ENCODE measurements at regions not wholly inside any gene's neighbourhood (a gene's known extent, or its start where the extent isn't known, plus 50 kb on each side); places are given as distances from the start of the nearest gene placed in this dataset.

- Histone ChIP-seq H3K9ac (ENCODE audit: insufficient read depth, low read depth, low read length) (no peak overlapping the region), H3K27ac (ENCODE audit: extremely low read length, insufficient read depth, low read length) (no peak overlapping the region), H3K9me3 (ENCODE audit: low read length) (no peaks in the 10 kb centered on the region), H2AFZ (ENCODE audit: low read length) (no peak overlapping the region), H3K4me3 (replicated peaks in 1 of 3; ENCODE audit: insufficient read depth in 1 of 3, low read depth in 2 of 3, low read length in 3 of 3) (no peak overlapping the region), H3K79me2 (ENCODE audit: insufficient read depth, low read length) (no peaks in the 10 kb centered on the region), H3K4me1 (ENCODE audit: insufficient read depth, low read length) (no peaks in the 10 kb centered on the region), H3K4me2 (ENCODE audit: low read depth, low read length) (no peak overlapping the region), H3K36me3 (replicated peaks in 1 of 2; ENCODE audit: control insufficient read depth in 1 of 2, insufficient read depth in 2 of 2, low read length in 2 of 2) (no peaks in the 10 kb centered on the region), H3K27me3 (ENCODE audit: control insufficient read depth in 1 of 2, insufficient read depth in 2 of 2, low read length in 2 of 2) (no peaks in the 10 kb centered on the region), H4K20me1 (ENCODE audit: insufficient read depth, low read length) (no peaks in the 10 kb centered on the region)
- in situ Hi-C loops (cut with HindIII; ENCODE audit: extremely low pct_ligation_motif_present, low pct_unique_long_range_greater_than_20kb), result no loop called here
- no peak for FAIRE-seq
- ATAC-seq, result no peak
- BruUV-seq (replicated peaks), result no TSS peak
- CTCF ChIA-PET (ENCODE audit: low intra/inter-chr PET ratio, low total read pairs), result no interaction called here
- POLR2A ChIA-PET, result no interaction called here
- TF ChIP-seq ZNF12 (CRISPR knock-in tag; IDR thresholded peaks at IDR 0.05), result no peak
- TF ChIP-seq FOXO1 (CRISPR knock-in tag; IDR thresholded peaks at IDR 0.05), result no peak
- TF ChIP-seq SNAI1 (CRISPR knock-in tag; IDR thresholded peaks at IDR 0.05; ENCODE audit: borderline replicate concordance), result no peak
- TF ChIP-seq ZNF777 (CRISPR knock-in tag; IDR thresholded peaks at IDR 0.05), result no peak
- TF ChIP-seq CCAR2 (optimal IDR thresholded peaks at IDR 0.05; ENCODE audit: low read depth, low read length), result no peak
- TF ChIP-seq ZNF577 (CRISPR knock-in tag; IDR thresholded peaks at IDR 0.05; ENCODE audit: borderline replicate concordance, low read depth), result no peak
- no peak for TF ChIP-seq TAF15 (IDR thresholded peaks at IDR 0.05; ENCODE audit: low read depth, low read length, poor library complexity, severe bottlenecking)
- no peak for TF ChIP-seq ZNF337 (CRISPR knock-in tag; IDR thresholded peaks at IDR 0.05; ENCODE audit: borderline replicate concordance, low read depth)
- no peak for TF ChIP-seq NFATC3 (CRISPR knock-in tag; IDR thresholded peaks at IDR 0.05)
- TF ChIP-seq HOXD1 (CRISPR knock-in tag; IDR thresholded peaks at IDR 0.05), result no peak
- TF ChIP-seq ATRX (CRISPR knock-in tag; IDR thresholded peaks at IDR 0.05; ENCODE audit: borderline replicate concordance), result no peak
- DNase-seq (ENCODE audit: low spot score), result no peak
- intact Hi-C loops (cut with micrococcal nuclease; ENCODE audit: unreplicated experiment), result no loop called here
Observed at GRCh38 chr7:83850941-83851340, 202.0 kb upstream of the SEMA3E start.

- POLR2A ChIA-PET, result no interaction called here
- Histone ChIP-seq H3K27ac (ENCODE audit: extremely low read length, insufficient read depth, low read length) (no peak overlapping the region), H3K9me3 (ENCODE audit: low read length) (no peaks in the 10 kb centered on the region), H3K9ac (ENCODE audit: insufficient read depth, low read depth, low read length) (no peak overlapping the region), H3K27me3 (ENCODE audit: control insufficient read depth in 1 of 2, insufficient read depth in 2 of 2, low read length in 2 of 2) (no peaks in the 10 kb centered on the region), H3K4me1 (ENCODE audit: insufficient read depth, low read length) (no peaks in the 10 kb centered on the region), H2AFZ (ENCODE audit: low read length) (no peak overlapping the region), H3K4me3 (replicated peaks in 1 of 3; ENCODE audit: insufficient read depth in 1 of 3, low read depth in 2 of 3, low read length in 3 of 3) (no peak overlapping the region), H3K4me2 (ENCODE audit: low read depth, low read length) (no peak overlapping the region), H3K36me3 (replicated peaks in 1 of 2; ENCODE audit: control insufficient read depth in 1 of 2, insufficient read depth in 2 of 2, low read length in 2 of 2) (no peaks in the 10 kb centered on the region), H3K79me2 (ENCODE audit: insufficient read depth, low read length) (no peaks in the 10 kb centered on the region), H4K20me1 (ENCODE audit: insufficient read depth, low read length) (no peaks in the 10 kb centered on the region)
- FAIRE-seq, result no peak
- no peak for DNase-seq (ENCODE audit: low spot score)
- CTCF ChIA-PET (ENCODE audit: low intra/inter-chr PET ratio, low total read pairs), result no interaction called here
- 64% methylated on average over 3 of the region's 3 CpGs for WGBS (ENCODE audit: low lambda C conversion rate)
- intact Hi-C loops (cut with micrococcal nuclease; ENCODE audit: unreplicated experiment) (no loop called here), in situ Hi-C loops (cut with HindIII; ENCODE audit: extremely low pct_ligation_motif_present, low pct_unique_long_range_greater_than_20kb) (no loop called here)
- ATAC-seq, result no peak
- no TSS peak for BruUV-seq (replicated peaks)
- TF ChIP-seq ZNF33A (CRISPR knock-in tag; IDR thresholded peaks at IDR 0.05; ENCODE audit: borderline replicate concordance) (no peak), MED1 (CRISPR knock-in tag; IDR thresholded peaks at IDR 0.05) (no peak), ZNF563 (CRISPR knock-in tag; IDR thresholded peaks at IDR 0.05) (no peak), NR0B2 (CRISPR knock-in tag; IDR thresholded peaks at IDR 0.05) (no peak), RXRA (CRISPR knock-in tag; IDR thresholded peaks at IDR 0.05) (no peak), SP4 (CRISPR knock-in tag; IDR thresholded peaks at IDR 0.05) (no peak), KMT2B (CRISPR knock-in tag; IDR thresholded peaks at IDR 0.05) (no peak), RCOR2 (CRISPR knock-in tag; IDR thresholded peaks at IDR 0.05) (no peak)
- TF ChIP-seq, protein P1, sequence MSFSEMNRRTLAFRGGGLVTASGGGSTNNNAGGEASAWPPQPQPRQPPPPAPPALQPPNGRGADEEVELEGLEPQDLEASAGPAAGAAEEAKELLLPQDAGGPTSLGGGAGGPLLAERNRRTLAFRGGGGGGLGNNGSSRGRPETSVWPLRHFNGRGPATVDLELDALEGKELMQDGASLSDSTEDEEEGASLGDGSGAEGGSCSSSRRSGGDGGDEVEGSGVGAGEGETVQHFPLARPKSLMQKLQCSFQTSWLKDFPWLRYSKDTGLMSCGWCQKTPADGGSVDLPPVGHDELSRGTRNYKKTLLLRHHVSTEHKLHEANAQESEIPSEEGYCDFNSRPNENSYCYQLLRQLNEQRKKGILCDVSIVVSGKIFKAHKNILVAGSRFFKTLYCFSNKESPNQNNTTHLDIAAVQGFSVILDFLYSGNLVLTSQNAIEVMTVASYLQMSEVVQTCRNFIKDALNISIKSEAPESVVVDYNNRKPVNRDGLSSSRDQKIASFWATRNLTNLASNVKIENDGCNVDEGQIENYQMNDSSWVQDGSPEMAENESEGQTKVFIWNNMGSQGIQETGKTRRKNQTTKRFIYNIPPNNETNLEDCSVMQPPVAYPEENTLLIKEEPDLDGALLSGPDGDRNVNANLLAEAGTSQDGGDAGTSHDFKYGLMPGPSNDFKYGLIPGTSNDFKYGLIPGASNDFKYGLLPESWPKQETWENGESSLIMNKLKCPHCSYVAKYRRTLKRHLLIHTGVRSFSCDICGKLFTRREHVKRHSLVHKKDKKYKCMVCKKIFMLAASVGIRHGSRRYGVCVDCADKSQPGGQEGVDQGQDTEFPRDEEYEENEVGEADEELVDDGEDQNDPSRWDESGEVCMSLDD (CRISPR knock-in tag; IDR thresholded peaks at IDR 0.05; ENCODE audit: borderline replicate concordance), result no peak
Observed at GRCh38 chr7:83850125-83850524, 201.2 kb upstream of the SEMA3E start.

All from HepG2 (cell line).